ENCODE measurements at regions not wholly inside any gene's neighbourhood (a gene's known extent, or its start where the extent isn't known, plus 50 kb on each side); places are given as distances from the start of the nearest gene placed in this dataset.

- no peaks in the 10 kb centered on the region for H3K27me3 ChIP-seq
- no peaks in the 10 kb centered on the region for H3K36me3 ChIP-seq
- no peak overlapping the region for H3K27ac ChIP-seq
- H3K4me1 ChIP-seq: no peaks in the 10 kb centered on the region
- DNase-seq: no peak
- intact Hi-C loops (cut with DNase I): no loop called here
- no peak overlapping the region for H3K4me3 ChIP-seq
- WGBS, 2 donors: 31 to 68% methylated on average over 3 of the region's 3 CpGs
- H3K9me3 ChIP-seq: no peaks in the 10 kb centered on the region
- TF ChIP-seq POLR2AphosphoS5 (IDR thresholded peaks at IDR 0.05): no peak
- TF ChIP-seq POLR2A (IDR thresholded peaks at IDR 0.05): no peak
- no peak for TF ChIP-seq EP300 (IDR thresholded peaks at IDR 0.05)
- TF ChIP-seq, protein P1, sequence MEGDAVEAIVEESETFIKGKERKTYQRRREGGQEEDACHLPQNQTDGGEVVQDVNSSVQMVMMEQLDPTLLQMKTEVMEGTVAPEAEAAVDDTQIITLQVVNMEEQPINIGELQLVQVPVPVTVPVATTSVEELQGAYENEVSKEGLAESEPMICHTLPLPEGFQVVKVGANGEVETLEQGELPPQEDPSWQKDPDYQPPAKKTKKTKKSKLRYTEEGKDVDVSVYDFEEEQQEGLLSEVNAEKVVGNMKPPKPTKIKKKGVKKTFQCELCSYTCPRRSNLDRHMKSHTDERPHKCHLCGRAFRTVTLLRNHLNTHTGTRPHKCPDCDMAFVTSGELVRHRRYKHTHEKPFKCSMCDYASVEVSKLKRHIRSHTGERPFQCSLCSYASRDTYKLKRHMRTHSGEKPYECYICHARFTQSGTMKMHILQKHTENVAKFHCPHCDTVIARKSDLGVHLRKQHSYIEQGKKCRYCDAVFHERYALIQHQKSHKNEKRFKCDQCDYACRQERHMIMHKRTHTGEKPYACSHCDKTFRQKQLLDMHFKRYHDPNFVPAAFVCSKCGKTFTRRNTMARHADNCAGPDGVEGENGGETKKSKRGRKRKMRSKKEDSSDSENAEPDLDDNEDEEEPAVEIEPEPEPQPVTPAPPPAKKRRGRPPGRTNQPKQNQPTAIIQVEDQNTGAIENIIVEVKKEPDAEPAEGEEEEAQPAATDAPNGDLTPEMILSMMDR (IDR thresholded peaks at IDR 0.05): no peak
Observed at GRCh38 chr7:9835199-9835598, 1138.5 kb upstream of the PHF14 start.

DNA sequence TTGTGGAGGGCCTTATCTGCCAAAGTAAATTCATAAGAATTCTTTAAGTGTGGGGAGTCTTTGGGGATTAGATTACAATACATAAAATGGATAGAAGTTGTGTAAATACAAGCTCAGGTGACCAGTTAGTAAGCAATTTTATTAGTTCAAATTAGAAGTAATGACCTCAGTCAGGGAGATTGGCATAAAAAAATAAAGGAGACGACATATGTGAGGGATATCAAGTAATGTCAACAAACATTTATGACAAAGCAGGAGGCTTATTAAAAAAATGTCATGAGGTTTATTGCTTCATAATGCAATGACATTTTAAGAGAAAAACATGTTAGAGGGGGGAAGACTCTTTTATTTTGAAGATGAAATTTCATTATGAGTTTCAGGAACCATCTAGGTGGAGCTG, 1137.0 kb upstream of the PHF14 start:
- 22 to 66% methylated on average over 1 of the region's 1 CpG for WGBS, 2 donors
- TF ChIP-seq EP300 (IDR thresholded peaks at IDR 0.05) (no peak), POLR2A (IDR thresholded peaks at IDR 0.05) (no peak), POLR2AphosphoS5 (IDR thresholded peaks at IDR 0.05) (no peak)
- TF ChIP-seq, protein P1 (IDR thresholded peaks at IDR 0.05): no peak
- Histone ChIP-seq H3K4me3 (no peak overlapping the region), H3K27ac (no peak overlapping the region), H3K9me3 (no peaks in the 10 kb centered on the region), H3K36me3 (no peaks in the 10 kb centered on the region), H3K4me1 (no peaks in the 10 kb centered on the region), H3K27me3 (no peaks in the 10 kb centered on the region)
- intact Hi-C loops (cut with DNase I): no loop called here
- DNase-seq: no peak

- no peak for DNase-seq
- TF ChIP-seq POLR2A (IDR thresholded peaks at IDR 0.05) (no peak), EP300 (IDR thresholded peaks at IDR 0.05) (no peak), POLR2AphosphoS5 (IDR thresholded peaks at IDR 0.05) (no peak)
- TF ChIP-seq, protein P1 (IDR thresholded peaks at IDR 0.05): no peak
- no peaks in the 10 kb centered on the region for H3K4me1 ChIP-seq
- no peaks in the 10 kb centered on the region for H3K9me3 ChIP-seq
- H3K4me3 ChIP-seq: no peak overlapping the region
- H3K27ac ChIP-seq: no peak overlapping the region
- intact Hi-C loops (cut with DNase I): no loop called here
- H3K36me3 ChIP-seq: no peaks in the 10 kb centered on the region
- WGBS, 2 donors: 83 to 86% methylated on average over 2 of the region's 2 CpGs
- H3K27me3 ChIP-seq: no peaks in the 10 kb centered on the region
Observed at GRCh38 chr7:9842301-9842700, 1131.4 kb upstream of the PHF14 start.

DNA sequence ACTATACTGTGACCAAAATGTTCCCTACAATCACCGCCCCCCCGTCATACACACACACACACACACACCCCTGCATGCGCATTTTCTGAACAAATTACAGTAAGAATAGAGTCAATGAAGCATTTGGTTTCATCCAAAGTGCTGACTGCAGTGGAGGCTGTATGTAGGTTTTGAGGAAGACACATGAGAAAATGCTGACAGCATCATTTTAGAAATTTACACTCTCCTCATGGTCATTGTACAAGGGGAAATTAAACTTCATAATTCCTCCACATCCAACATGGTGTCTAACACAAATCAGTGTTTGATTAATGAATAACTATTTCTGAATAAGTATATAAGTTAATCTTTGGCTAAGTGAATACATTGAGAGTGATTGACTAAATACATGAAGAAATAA, 1126.8 kb upstream of the PHF14 start:
- Histone ChIP-seq H3K4me1 (no peaks in the 10 kb centered on the region), H3K4me3 (no peak overlapping the region), H3K27ac (no peak overlapping the region), H3K9me3 (no peaks in the 10 kb centered on the region), H3K36me3 (no peaks in the 10 kb centered on the region), H3K27me3 (no peaks in the 10 kb centered on the region)
- TF ChIP-seq POLR2AphosphoS5 (IDR thresholded peaks at IDR 0.05) (no peak), EP300 (IDR thresholded peaks at IDR 0.05) (no peak)
- TF ChIP-seq, protein P1 (IDR thresholded peaks at IDR 0.05): no peak
- 77 to 93% methylated on average over 3 of the region's 3 CpGs for WGBS, 2 donors
- no peak for DNase-seq
- intact Hi-C loops (cut with DNase I): no loop called here

- Histone ChIP-seq H3K27ac (no peak overlapping the region), H3K4me3 (no peak overlapping the region), H3K4me1 (no peaks in the 10 kb centered on the region), H3K36me3 (no peaks in the 10 kb centered on the region), H3K27me3 (no peaks in the 10 kb centered on the region), H3K9me3 (no peaks in the 10 kb centered on the region)
- 85 to 88% methylated on average over 2 of the region's 2 CpGs for WGBS, 2 donors
- intact Hi-C loops (cut with DNase I): no loop called here
- no peak for DNase-seq
- no peak for TF ChIP-seq POLR2A (IDR thresholded peaks at IDR 0.05)
- TF ChIP-seq EP300 (IDR thresholded peaks at IDR 0.05): no peak
- no peak for TF ChIP-seq POLR2AphosphoS5 (IDR thresholded peaks at IDR 0.05)
- TF ChIP-seq, protein P1 (IDR thresholded peaks at IDR 0.05): no peak
Observed at GRCh38 chr7:9854605-9855004, 1119.1 kb upstream of the PHF14 start.

Measured in sigmoid colon (tissue), 6 donors.